ENCODE measurements at regions not wholly inside any gene's neighbourhood (a gene's known extent, or its start where the extent isn't known, plus 50 kb on each side); places are given as distances from the start of the nearest gene placed in this dataset.
"Not testable (repeated sequence)": the region's sequence is repeated elsewhere in the genome, so short reads cannot be mapped to it uniquely, and the experiment has no call there.

GRCh38 chr5:101626572-101626971, 669.5 kb downstream of the SLCO4C1 start:
- no peak for DNase-seq

GRCh38 chr5:101611039-101611438, 685.0 kb downstream of the SLCO4C1 start:
- no peak for DNase-seq

- no peak for DNase-seq
Measured at GRCh38 chr5:101608322-101608721, 687.8 kb downstream of the SLCO4C1 start.

- no peak for DNase-seq
Measured at GRCh38 chr5:101605700-101606099, 690.4 kb downstream of the SLCO4C1 start.

- DNase-seq, result no peak
Measured at GRCh38 chr5:101600614-101601013, 695.5 kb downstream of the SLCO4C1 start.

- DNase-seq, result no peak
Measured at GRCh38 chr5:101590384-101590783, 687.3 kb upstream of the ST8SIA4 start.

- DNase-seq, result no peak
Measured at GRCh38 chr5:101585366-101585765, 682.3 kb upstream of the ST8SIA4 start.

GRCh38 chr5:101580591-101580990, 677.5 kb upstream of the ST8SIA4 start:
- DNase-seq, result no peak

- DNase-seq, result no peak
Measured at GRCh38 chr5:101574017-101574416, 670.9 kb upstream of the ST8SIA4 start.

GRCh38 chr5:101561018-101561417, 657.9 kb upstream of the ST8SIA4 start:
- DNase-seq, result no peak

GRCh38 chr5:101543780-101544179, 640.7 kb upstream of the ST8SIA4 start:
- DNase-seq, result no peak

- no peak for DNase-seq
Measured at GRCh38 chr5:101539315-101539714, 636.2 kb upstream of the ST8SIA4 start.

- no peak for DNase-seq
Measured at GRCh38 chr5:101535626-101536025, 632.5 kb upstream of the ST8SIA4 start.

GRCh38 chr5:101534491-101535110, 631.5 kb upstream of the ST8SIA4 start:
- DNase-seq, result no peak

- no peak for DNase-seq
Measured at GRCh38 chr5:101532430-101532829, 629.3 kb upstream of the ST8SIA4 start.

GRCh38 chr5:101531026-101531425, 627.9 kb upstream of the ST8SIA4 start:
- no peak for DNase-seq

- not testable (repeated sequence) for DNase-seq
Measured at GRCh38 chr5:101529094-101529493, 626.0 kb upstream of the ST8SIA4 start.

GRCh38 chr5:101520417-101520816, 617.3 kb upstream of the ST8SIA4 start:
- no peak for DNase-seq

- no peak for DNase-seq
Measured at GRCh38 chr5:101517795-101518194, 614.7 kb upstream of the ST8SIA4 start.

GRCh38 chr5:101515721-101516120, 612.6 kb upstream of the ST8SIA4 start:
- no peak for DNase-seq

GRCh38 chr5:101505891-101506570, 602.9 kb upstream of the ST8SIA4 start:
- DNase-seq, result no peak

GRCh38 chr5:101482931-101483330, 579.8 kb upstream of the ST8SIA4 start:
- no peak for DNase-seq

GRCh38 chr5:101473483-101473882, 570.4 kb upstream of the ST8SIA4 start:
- no peak for DNase-seq

- no peak for DNase-seq
Measured at GRCh38 chr5:101461455-101461854, 558.4 kb upstream of the ST8SIA4 start.

- no peak for DNase-seq
Measured at GRCh38 chr5:101458587-101458986, 555.5 kb upstream of the ST8SIA4 start.

All from CD4-positive, alpha-beta T cell treated with Interleukin-4 for 1 hour (primary cell).